CD4-positive, alpha-beta T cell (primary cell): ENCODE measurements at regions not wholly inside any gene's neighbourhood (a gene's known extent, or its start where the extent isn't known, plus 50 kb on each side); places are given as distances from the start of the nearest gene placed in this dataset.

Experiments
- ATAC-seq: fragments of 200-7000 bp; cut with Tn5 transposase; one replicate; pipeline ENCODE4 v1.10.0; 2022; ENCODE audit warnings: mild to moderate bottlenecking; ENCODE audit not compliant: poor library complexity
- CTCF ChIA-PET: fragments of 350-600 bp; sonication (Branson Sonifier 250); formaldehyde crosslinking; loops from one replicate; lab custom pipeline; 2021; ENCODE audit warnings: antibody characterized with exemption, inconsistent platforms; lab: Charles Lee
- POLR2A ChIA-PET: fragments of 350-600 bp; sonication (Branson Sonifier 250); formaldehyde crosslinking; loops from one replicate; lab custom pipeline; 2021; ENCODE audit warnings: antibody characterized with exemption, inconsistent platforms; lab: Charles Lee
- DNase-seq, 14 experiments: peaks; one replicate each; pipeline ENCODE4 v3.0.0-alpha.2; 2013 to 2020; ENCODE audit warnings: mixed read lengths in 2 of 14
- H3K27ac ChIP-seq, 2 donors: one replicate each; pipeline versions ENCODE4 v1.5.1 to v1.7.0; 2013; ENCODE audit warnings: low read length in 2 of 2, low read depth in 1 of 2, mild to moderate bottlenecking in 1 of 2
- H3K27me3 ChIP-seq, 2 experiments: 1 replicate in 1 of 2; 2 replicates in 1 of 2; pipeline versions ENCODE4 v1.6.1 to v1.7.0; 2013; ENCODE audit warnings: low read length in 2 of 2, control low read depth in 1 of 2, mild to moderate bottlenecking in 1 of 2, moderate library complexity in 1 of 2; ENCODE audit not compliant: insufficient read depth in 2 of 2, control insufficient read depth in 1 of 2
- H3K36me3 ChIP-seq: one replicate; pipeline ENCODE4 v1.6.1; 2013; ENCODE audit warnings: low read length, control low read depth; ENCODE audit not compliant: insufficient read depth
- H3K4me1 ChIP-seq: one replicate; pipeline ENCODE4 v1.6.1; 2013; ENCODE audit warnings: low read length, control low read depth; ENCODE audit not compliant: insufficient read depth
- H3K4me3 ChIP-seq: one replicate; pipeline ENCODE4 v1.5.1; 2013; ENCODE audit warnings: mild to moderate bottlenecking, low read length, moderate library complexity
- H3K9me3 ChIP-seq, 2 experiments: 1 replicate in 1 of 2; 2 replicates in 1 of 2; pipeline versions ENCODE4 v1.6.1 to v1.7.0; 2013; ENCODE audit warnings: low read length in 2 of 2, mild to moderate bottlenecking in 2 of 2, control low read depth in 1 of 2, moderate library complexity in 1 of 2; ENCODE audit not compliant: control insufficient read depth in 1 of 2, insufficient read depth in 1 of 2
- H3K27ac Mint-ChIP-seq: one replicate; pipeline ENCODE4 v1.8.0; 2020; ENCODE audit warnings: mixed read lengths
- H3K27me3 Mint-ChIP-seq: one replicate; pipeline ENCODE4 v1.8.0; 2021; ENCODE audit warnings: mixed read lengths
- H3K36me3 Mint-ChIP-seq: one replicate; pipeline ENCODE4 v1.8.0; 2021; ENCODE audit warnings: low read depth, mixed read lengths
- H3K4me1 Mint-ChIP-seq: one replicate; pipeline ENCODE4 v1.8.0; 2021; ENCODE audit warnings: low read depth, mixed read lengths
- H3K4me3 Mint-ChIP-seq: one replicate; pipeline ENCODE4 v1.8.0; 2020; ENCODE audit warnings: mild to moderate bottlenecking, mixed read lengths
- H3K9me3 Mint-ChIP-seq: one replicate; pipeline ENCODE4 v1.8.0; 2020; ENCODE audit warnings: mixed read lengths
- intact Hi-C, 2 experiments: fragments of 100-400 bp; cut with DNase I in 1 of 2; cut with micrococcal nuclease in 1 of 2; formaldehyde crosslinking; loops; one replicate each; pipeline versions ENCODE4 v1.15.1 to v1.9.0; 2023 to 2025; cut with DNase I, micrococcal nuclease
- TF ChIP-seq, protein P1 (sequence below): fragments of 200-600 bp; IDR thresholded peaks from one replicate; pipeline ENCODE4 v1.8.0; 2022; ENCODE audit warnings: antibody characterized with exemption, mild to moderate bottlenecking

DNA sequence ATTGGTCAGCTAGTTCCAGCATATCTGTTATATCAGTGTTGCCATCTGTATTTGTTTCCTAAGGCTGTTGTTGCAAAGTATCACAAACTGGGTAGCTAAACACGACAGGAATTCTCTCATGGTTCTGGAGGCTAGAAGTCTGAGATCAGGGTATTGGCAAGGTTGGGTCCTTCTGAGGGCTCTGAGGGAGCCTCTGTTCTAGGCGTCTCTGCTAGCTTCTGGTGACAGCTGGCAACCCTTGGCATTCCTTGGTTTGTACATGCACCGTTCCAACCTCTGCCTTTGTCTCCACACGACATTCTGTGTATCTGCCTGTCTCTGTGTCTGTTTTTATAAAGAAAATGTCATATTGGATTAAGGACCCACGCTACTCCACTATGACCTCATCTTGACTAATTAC lies 219.9 kb upstream of the NLRP1 start:
- Histone ChIP-seq H3K4me3 (no peak overlapping the region), H3K27ac (no peak overlapping the region), H3K4me1 (no peaks in the 10 kb centered on the region), H3K36me3 (no peaks in the 10 kb centered on the region), H3K27me3 (peaks cover 10 to 14% of the 10 kb centered on the region in 2 experiments), H3K9me3 (peaks cover 7 to 16% of the 10 kb centered on the region in 2 experiments)
- H3K36me3 Mint-ChIP-seq, result no peaks in the 10 kb centered on the region
- TF ChIP-seq, protein P1, sequence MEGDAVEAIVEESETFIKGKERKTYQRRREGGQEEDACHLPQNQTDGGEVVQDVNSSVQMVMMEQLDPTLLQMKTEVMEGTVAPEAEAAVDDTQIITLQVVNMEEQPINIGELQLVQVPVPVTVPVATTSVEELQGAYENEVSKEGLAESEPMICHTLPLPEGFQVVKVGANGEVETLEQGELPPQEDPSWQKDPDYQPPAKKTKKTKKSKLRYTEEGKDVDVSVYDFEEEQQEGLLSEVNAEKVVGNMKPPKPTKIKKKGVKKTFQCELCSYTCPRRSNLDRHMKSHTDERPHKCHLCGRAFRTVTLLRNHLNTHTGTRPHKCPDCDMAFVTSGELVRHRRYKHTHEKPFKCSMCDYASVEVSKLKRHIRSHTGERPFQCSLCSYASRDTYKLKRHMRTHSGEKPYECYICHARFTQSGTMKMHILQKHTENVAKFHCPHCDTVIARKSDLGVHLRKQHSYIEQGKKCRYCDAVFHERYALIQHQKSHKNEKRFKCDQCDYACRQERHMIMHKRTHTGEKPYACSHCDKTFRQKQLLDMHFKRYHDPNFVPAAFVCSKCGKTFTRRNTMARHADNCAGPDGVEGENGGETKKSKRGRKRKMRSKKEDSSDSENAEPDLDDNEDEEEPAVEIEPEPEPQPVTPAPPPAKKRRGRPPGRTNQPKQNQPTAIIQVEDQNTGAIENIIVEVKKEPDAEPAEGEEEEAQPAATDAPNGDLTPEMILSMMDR, result no peak
- peaks cover 51% of the 10 kb centered on the region for H3K27me3 Mint-ChIP-seq
- ATAC-seq, result no peak
- intact Hi-C loops, result no loop called here
- no peaks in the 10 kb centered on the region for H3K4me1 Mint-ChIP-seq
- POLR2A ChIA-PET, result no interaction called here
- no peak overlapping the region for H3K27ac Mint-ChIP-seq
- no peak overlapping the region for H3K4me3 Mint-ChIP-seq
- CTCF ChIA-PET, result no interaction called here
- no peaks in the 10 kb centered on the region for H3K9me3 Mint-ChIP-seq
- no peak for DNase-seq

GRCh38 chr17:5809056-5809455 lies 224.7 kb upstream of the NLRP1 start:
- CTCF ChIA-PET, result no interaction called here
- TF ChIP-seq, protein P1, result no peak
- ATAC-seq (no peak), DNase-seq (no peak)
- peaks cover 5% of the 10 kb centered on the region for H3K9me3 Mint-ChIP-seq
- H3K4me3 Mint-ChIP-seq, result no peak overlapping the region
- intact Hi-C loops, result no loop called here
- peaks cover 9% of the 10 kb centered on the region for H3K36me3 Mint-ChIP-seq
- Histone ChIP-seq H3K9me3 (peaks cover 28 to 35% of the 10 kb centered on the region in 2 experiments), H3K27ac (no peak overlapping the region), H3K4me1 (no peaks in the 10 kb centered on the region), H3K4me3 (no peak overlapping the region), H3K36me3 (no peaks in the 10 kb centered on the region), H3K27me3 (peaks cover 12 to 14% of the 10 kb centered on the region in 2 experiments)
- POLR2A ChIA-PET, result no interaction called here
- peaks cover 37% of the 10 kb centered on the region for H3K27me3 Mint-ChIP-seq
- no peaks in the 10 kb centered on the region for H3K4me1 Mint-ChIP-seq
- H3K27ac Mint-ChIP-seq, result no peak overlapping the region

- Mint-ChIP-seq H3K4me3 (no peak overlapping the region), H3K9me3 (peaks cover 5% of the 10 kb centered on the region), H3K36me3 (peaks cover 9% of the 10 kb centered on the region), H3K27ac (no peak overlapping the region), H3K27me3 (peaks cover 37% of the 10 kb centered on the region), H3K4me1 (no peaks in the 10 kb centered on the region)
- intact Hi-C loops, result no loop called here
- Histone ChIP-seq H3K27ac (no peak overlapping the region), H3K9me3 (peaks cover 28 to 35% of the 10 kb centered on the region in 2 experiments), H3K4me3 (no peak overlapping the region), H3K27me3 (peaks cover 8 to 14% of the 10 kb centered on the region in 2 experiments), H3K36me3 (no peaks in the 10 kb centered on the region), H3K4me1 (no peaks in the 10 kb centered on the region)
- ChIA-PET POLR2A (no interaction called here), CTCF (no interaction called here)
- DNase-seq (no peak), ATAC-seq (no peak)
- TF ChIP-seq, protein P1, result no peak
Measured at GRCh38 chr17:5809580-5810188, 225.4 kb upstream of the NLRP1 start.
